Fibroblast of lung (primary cell): ENCODE measurements at regions not wholly inside any gene's neighbourhood (a gene's known extent, or its start where the extent isn't known, plus 50 kb on each side); places are given as distances from the start of the nearest gene placed in this dataset.

ENCODE experiments used
- DNase-seq, 2 donors: peaks; one replicate each; pipeline versions ENCODE4 v3.0.0 to v3.0.0-alpha.2; 2010; ENCODE audit warnings: low read depth in 2 of 2
- H2AFZ ChIP-seq: 2 replicates; pipeline ENCODE4 v1.5.1; 2012; ENCODE audit warnings: low read length, control low read depth, inconsistent platforms
- H3K27ac ChIP-seq: 2 replicates; pipeline ENCODE4 v1.5.1; 2011; ENCODE audit warnings: low read length, control low read depth; ENCODE audit not compliant: insufficient read depth
- H3K27me3 ChIP-seq: 2 replicates; pipeline ENCODE4 v1.5.1; 2011; ENCODE audit warnings: mild to moderate bottlenecking, low read length; ENCODE audit not compliant: control insufficient read depth, insufficient read depth
- H3K36me3 ChIP-seq: 2 replicates; pipeline ENCODE4 v1.5.1; 2011; ENCODE audit warnings: low read length; ENCODE audit not compliant: control insufficient read depth, insufficient read depth
- H3K4me1 ChIP-seq: 2 replicates; pipeline ENCODE4 v1.5.1; 2011; ENCODE audit warnings: low read length; ENCODE audit not compliant: control insufficient read depth, insufficient read depth; ENCODE audit errors: extremely low read depth
- H3K4me2 ChIP-seq: 2 replicates; pipeline ENCODE4 v1.5.1; 2011; ENCODE audit warnings: low read length, control low read depth; ENCODE audit not compliant: insufficient read depth; ENCODE audit errors: extremely low read depth
- H3K4me3 ChIP-seq, 4 experiments: fragments of 200-600 bp in 1 of 4; sonication (generic) in 1 of 4; replicated peaks in 1 of 4; 2 replicates each; pipeline ENCODE4 v1.5.1; 2011 to 2016; ENCODE audit warnings: low read length in 4 of 4, low read depth in 3 of 4, mild to moderate bottlenecking in 3 of 4, control low read depth in 2 of 4, inconsistent platforms in 1 of 4, mixed read lengths in 1 of 4; ENCODE audit not compliant: insufficient read depth in 1 of 4; ENCODE audit errors: control extremely low read depth in 1 of 4
- H3K79me2 ChIP-seq: 2 replicates; pipeline ENCODE4 v1.5.1; 2012; ENCODE audit warnings: mild to moderate bottlenecking, low read length, inconsistent platforms; ENCODE audit not compliant: control insufficient read depth, insufficient read depth
- H3K9ac ChIP-seq: 2 replicates; pipeline ENCODE4 v1.5.1; 2011; ENCODE audit warnings: mild to moderate bottlenecking, low read length, control low read depth; ENCODE audit not compliant: insufficient read depth
- H3K9me3 ChIP-seq: 2 replicates; pipeline ENCODE4 v1.5.1; 2012; ENCODE audit warnings: low read depth, low read length; ENCODE audit not compliant: control insufficient read depth, insufficient read depth
- H4K20me1 ChIP-seq: 2 replicates; pipeline ENCODE4 v1.5.1; 2011; ENCODE audit warnings: low read length; ENCODE audit not compliant: control insufficient read depth, insufficient read depth; ENCODE audit errors: extremely low read depth
- CTCF ChIP-seq, 2 donors: IDR thresholded peaks in 1 of 2; conservative IDR thresholded peaks in 1 of 2; 1 replicate in 1 of 2; 2 replicates in 1 of 2; pipeline ENCODE4 v1.5.1; 2011 to 2012; ENCODE audit warnings: low read length in 2 of 2, control low read depth in 1 of 2, inconsistent platforms in 1 of 2, low read depth in 1 of 2, mild to moderate bottlenecking in 1 of 2
- EZH2 ChIP-seq: IDR thresholded peaks from 2 replicates; pipeline ENCODE4 v1.5.1; 2012; ENCODE audit warnings: low read length, control low read depth, mild to moderate bottlenecking; ENCODE audit errors: missing control alignments

GRCh38 chr6:155993240-155993639 is 537.6 kb upstream of the NOX3 start:
- H2AFZ ChIP-seq, result no peak overlapping the region
- no peaks in the 10 kb centered on the region for H3K9me3 ChIP-seq
- no peak overlapping the region for H3K9ac ChIP-seq
- no peaks in the 10 kb centered on the region for H3K36me3 ChIP-seq
- no peak overlapping the region for H3K27ac ChIP-seq
- no peak overlapping the region for H3K4me2 ChIP-seq
- H3K4me3 ChIP-seq, result no peak overlapping the region
- TF ChIP-seq EZH2 (no peak), CTCF (conservative IDR thresholded peaks at IDR 0.05 in 1 of 2, IDR thresholded peaks at IDR 0.05 in 1 of 2; ENCODE audit: low read depth in 1 of 2, low read length in 2 of 2) (no peak)
- H3K79me2 ChIP-seq, result no peaks in the 10 kb centered on the region
- DNase-seq, result no peak
- H4K20me1 ChIP-seq, result no peaks in the 10 kb centered on the region
- H3K4me1 ChIP-seq, result no peaks in the 10 kb centered on the region
- H3K27me3 ChIP-seq, result no peaks in the 10 kb centered on the region

- DNase-seq, result peak in 1 of 2 donors; percentile 0
- H3K27ac ChIP-seq, result no peak overlapping the region
These were observed 530.1 kb upstream of the NOX3 start for GRCh38 chr6:155985660-155986138.

GRCh38 chr6:155980768-155981079 is 525.1 kb upstream of the NOX3 start:
- Histone ChIP-seq H3K27me3 (no peaks in the 10 kb centered on the region), H3K36me3 (no peaks in the 10 kb centered on the region), H3K4me1 (no peaks in the 10 kb centered on the region), H3K4me3 (no peak overlapping the region), H3K4me2 (no peak overlapping the region), H3K79me2 (no peaks in the 10 kb centered on the region), H2AFZ (no peak overlapping the region), H3K27ac (no peak overlapping the region), H3K9ac (no peak overlapping the region), H4K20me1 (no peaks in the 10 kb centered on the region), H3K9me3 (no peaks in the 10 kb centered on the region)
- TF ChIP-seq EZH2 (no peak), CTCF (conservative IDR thresholded peaks at IDR 0.05 in 1 of 2, IDR thresholded peaks at IDR 0.05 in 1 of 2; ENCODE audit: low read depth in 1 of 2, low read length in 2 of 2) (no peak)
- DNase-seq, result no peak

More at GRCh38 chr6:155985660-155986138, 530.1 kb upstream of the NOX3 start:
- Histone ChIP-seq H3K4me3 (no peak overlapping the region), H3K9me3 (no peaks in the 10 kb centered on the region), H3K79me2 (no peaks in the 10 kb centered on the region), H3K4me1 (no peaks in the 10 kb centered on the region), H3K27me3 (no peaks in the 10 kb centered on the region), H3K36me3 (no peaks in the 10 kb centered on the region), H3K9ac (no peak overlapping the region), H2AFZ (no peak overlapping the region), H3K4me2 (no peak overlapping the region), H4K20me1 (no peaks in the 10 kb centered on the region)
- no peak for TF ChIP-seq EZH2
- no peak for TF ChIP-seq CTCF (conservative IDR thresholded peaks at IDR 0.05 in 1 of 2, IDR thresholded peaks at IDR 0.05 in 1 of 2; ENCODE audit: low read depth in 1 of 2, low read length in 2 of 2)
